Ecto neural progenitor cell (in vitro differentiated cells): ENCODE measurements at regions not wholly inside any gene's neighbourhood (a gene's known extent, or its start where the extent isn't known, plus 50 kb on each side); places are given as distances from the start of the nearest gene placed in this dataset.

ENCODE experiments used
- DNase-seq: peaks from one replicate; pipeline ENCODE4 v3.0.0-alpha.2; 2018; ENCODE audit warnings: low spot score

DNA sequence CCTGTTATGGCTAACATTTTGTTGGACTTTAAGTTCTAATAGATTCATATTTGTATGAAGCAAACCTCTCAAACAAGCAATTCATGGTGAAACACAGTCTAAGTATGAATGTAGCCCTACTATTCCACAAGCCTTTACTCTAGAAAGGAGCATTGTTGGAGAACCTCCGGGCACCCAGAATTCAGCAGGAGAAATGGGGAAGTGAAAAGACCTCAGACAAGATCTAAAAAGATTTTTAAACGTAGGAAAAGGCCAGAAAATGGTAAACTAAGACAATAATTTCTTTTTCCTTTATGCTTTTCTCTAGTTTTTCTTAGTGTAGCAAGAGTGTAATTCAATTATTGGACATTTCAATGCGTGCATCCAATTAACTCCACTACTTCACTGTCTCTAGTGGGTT lies 426.4 kb downstream of the INSC start:
- no peak for DNase-seq

DNA sequence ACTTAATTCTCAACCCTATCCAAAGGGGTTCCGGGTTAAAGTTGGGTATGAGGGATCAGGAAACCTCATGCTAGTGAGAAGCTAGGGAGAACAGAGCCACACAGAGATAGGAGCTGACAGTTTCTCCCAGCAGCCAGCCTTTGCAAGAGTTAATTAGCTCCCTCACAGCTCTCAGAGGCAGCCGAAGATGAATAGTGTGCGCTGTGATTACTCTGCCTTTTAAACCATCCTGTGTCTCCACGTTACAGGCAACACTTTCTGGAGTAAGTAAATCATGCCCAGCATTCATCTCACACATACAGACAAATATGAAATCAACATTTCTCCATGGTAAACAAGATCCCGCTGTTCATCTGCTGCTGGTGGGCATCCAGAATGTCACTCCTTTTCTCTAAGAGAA lies 429.6 kb downstream of the INSC start:
- no peak for DNase-seq

DNA sequence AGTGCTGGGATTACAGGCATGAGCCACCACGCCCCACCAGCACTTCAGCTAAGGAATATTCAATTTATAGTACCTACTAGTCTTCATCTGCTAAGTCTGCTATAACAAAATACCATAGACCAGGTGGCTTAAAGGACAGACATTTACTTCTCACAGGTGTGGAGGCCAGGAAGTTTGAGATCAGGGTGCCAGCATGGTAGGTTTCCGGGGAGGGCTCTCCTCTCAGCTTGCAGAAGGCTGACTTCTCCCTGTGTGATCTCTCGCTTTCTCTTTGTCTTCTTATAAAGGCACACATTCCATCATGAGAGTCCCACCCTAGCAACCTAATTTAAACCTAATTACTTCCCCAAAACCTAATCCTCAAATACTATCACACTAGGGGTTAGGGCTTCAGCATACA lies 433.0 kb downstream of the INSC start:
- no peak for DNase-seq

DNA sequence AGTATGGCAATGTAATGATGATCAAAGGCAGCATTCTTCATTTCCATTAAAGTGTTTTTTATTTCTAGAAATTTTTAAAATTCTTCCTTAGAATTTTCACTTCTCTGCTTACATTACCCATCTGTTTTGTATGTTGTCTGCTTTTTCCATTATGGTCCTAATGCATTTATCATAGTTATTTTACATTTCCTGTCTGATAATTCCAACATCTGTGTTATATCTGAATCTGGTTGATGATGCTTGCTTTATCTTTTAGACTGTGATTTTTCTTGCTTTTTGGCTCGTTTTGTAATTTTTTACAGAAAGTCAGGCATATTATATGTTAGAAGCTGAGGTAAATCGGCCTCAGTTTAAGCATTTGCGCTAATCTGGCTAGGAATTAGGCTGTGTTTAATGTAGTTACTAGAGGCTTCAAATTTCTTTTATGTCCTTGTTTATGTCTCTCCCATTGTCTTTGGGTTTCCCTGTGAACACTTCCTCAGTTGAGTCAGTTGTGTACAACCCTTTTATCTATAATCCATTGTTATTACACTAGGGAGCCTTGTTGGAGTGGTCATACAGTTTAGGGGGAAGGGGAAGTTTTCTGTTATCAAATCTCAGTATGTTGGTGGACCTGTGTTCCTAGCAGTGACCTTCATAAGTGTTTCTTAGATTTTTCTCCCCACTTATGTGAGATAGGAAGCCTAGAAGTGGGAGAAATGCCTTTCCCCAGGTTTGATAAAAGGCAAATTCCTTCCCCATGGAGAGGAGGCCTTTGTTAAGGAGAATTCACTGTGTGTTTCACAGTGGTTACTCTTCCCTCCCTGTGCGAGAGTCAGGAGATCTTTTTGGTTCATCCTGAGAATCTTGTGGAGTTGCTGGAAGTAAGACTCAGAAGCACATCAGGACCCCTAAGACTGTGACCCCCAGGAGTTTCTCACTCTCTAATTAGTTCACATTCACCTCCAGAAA lies 437.5 kb downstream of the INSC start:
- DNase-seq = no peak

DNA sequence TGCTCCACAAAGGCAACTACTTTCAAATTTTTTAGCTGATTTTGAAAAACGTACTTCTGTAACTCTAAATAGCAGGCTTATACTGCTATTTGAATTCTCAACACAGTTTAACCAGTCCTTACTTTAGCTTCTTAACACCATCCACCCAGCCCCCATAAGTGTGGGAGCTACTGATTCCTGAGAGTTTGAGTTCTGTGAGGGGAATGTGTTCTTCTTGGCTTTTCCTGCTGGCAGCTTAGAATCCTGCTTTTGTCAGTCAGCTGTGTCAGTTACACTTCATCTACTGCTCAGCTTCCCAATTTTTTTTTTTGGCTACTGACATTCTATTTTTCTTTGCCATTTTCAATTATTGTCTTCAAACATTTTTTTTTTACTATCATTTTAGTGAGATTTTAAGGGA lies 440.4 kb downstream of the INSC start:
- DNase-seq = no peak

DNA sequence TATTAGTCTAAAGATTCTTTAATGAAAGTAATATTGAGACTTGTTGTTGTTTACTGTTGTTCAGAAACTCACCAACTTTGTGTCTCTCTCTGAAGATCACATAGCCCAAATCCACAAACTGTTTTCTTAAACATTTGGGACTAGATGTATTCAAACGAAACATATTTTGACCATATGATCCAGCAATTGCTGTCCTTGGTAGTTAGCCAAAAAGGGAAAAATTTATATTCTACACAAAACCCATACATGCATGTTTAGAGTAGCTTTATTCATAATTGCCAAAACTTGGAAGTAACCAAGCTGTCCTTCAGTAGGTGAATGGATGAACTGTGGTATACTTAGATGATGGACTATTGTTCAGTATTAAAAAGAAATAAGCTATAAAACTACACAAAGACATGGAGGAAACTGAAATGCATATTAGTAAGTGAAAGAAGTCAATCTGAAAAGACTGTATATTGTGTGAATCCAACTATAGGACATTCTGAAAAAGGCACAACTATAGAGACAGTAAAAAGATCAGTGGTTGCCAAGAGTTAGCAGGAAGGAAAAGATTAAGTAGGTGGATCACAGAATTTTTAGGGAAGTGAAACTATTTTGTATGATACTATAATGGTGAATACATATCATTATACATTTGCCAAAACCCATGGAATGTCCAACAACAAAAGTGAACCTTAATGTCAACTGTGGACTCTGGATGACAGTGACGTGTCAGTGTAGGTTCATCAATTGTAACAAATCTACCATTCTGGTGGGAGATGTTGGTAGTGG lies 442.9 kb downstream of the INSC start:
- DNase-seq = no peak

DNA sequence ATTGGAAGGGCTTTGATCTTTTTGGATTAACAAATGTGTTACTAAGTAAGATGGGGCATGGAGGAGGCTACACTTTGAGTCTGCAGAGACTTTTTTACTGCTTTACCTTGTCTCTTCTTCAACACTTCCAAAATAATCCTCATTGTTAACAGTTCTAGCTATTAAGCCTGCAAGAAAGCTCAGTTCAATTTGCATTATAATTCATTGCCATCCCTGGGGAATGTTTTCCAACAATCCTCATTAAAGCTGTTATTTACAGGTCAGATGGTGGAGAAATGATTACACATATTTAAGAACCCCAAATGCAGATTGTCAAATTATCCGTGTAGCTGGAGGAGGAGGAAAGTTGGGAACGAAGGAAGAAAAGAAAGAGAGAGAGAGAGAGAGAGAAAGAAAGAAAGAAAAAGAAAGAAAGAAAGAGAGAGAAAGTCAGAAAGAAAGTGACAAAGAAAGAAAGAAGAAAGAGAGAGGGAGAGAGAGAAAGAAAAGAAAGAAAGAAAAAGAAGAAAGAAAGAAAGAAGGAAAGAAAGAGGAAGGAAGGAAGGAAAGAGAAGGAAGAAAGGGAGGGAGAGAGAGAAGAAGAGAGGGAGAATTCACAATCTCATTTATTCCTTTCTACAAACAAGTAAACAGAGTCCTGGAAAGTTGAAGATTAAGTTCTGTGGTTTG lies 443.9 kb downstream of the INSC start:
- no peak for DNase-seq

DNA sequence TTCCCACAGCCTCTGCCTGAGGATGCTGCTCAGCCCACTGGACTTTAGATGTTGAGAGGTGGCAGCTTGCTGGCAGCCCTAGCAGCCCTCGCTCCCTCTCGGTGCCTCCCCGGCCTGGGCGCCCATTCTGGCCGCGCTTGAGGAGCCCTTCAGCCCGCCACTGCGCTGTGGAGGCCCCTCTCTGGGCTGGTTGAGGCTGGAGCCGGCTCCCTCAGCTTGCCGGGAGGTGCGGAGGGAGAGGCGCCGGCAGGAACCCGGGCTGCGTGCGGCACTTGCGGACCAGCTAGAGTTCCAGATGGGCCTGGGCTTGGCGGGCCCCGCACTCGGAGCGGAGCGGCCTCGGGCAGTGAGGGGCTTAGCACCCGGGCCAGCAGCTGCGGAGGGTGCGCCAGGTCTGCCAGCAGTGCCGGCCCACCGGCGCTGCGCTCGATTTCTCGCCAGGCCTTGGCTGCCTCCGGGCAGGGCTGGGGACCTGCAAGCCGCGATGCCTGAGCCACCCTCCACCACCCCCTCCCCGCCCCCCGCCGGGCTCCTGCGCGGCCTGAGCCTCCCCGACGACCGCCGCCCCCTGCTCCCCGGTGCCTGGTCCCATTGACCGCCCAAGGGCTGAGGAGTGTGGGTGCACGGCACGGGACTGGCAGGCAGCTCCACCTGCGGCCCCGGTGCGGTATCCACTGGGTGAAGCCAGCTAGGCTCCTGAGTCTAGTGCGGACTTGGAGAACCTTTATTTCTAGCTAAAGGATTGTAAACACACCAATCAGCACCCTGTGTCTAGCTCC lies 446.2 kb downstream of the INSC start:
- DNase-seq = no peak

DNA sequence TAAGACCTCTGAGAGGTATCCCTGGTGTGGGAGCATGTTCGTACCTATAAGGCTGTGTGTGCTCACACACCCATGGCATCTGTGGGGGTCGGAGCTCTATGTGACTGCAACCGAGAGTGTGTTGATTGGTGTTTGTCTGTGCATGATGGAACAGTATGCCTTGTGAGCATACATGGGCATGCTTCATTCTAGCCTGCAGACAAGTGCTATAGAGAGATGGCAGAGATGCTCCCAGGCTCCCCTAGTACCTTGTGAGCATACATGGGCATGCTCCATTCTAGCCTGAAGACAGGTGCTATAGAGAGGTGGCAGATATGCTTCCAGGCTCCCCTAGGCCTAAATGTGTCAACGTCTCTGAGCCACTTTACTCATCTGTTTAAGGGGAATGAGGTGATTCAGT lies 447.5 kb downstream of the INSC start:
- no peak for DNase-seq

DNA sequence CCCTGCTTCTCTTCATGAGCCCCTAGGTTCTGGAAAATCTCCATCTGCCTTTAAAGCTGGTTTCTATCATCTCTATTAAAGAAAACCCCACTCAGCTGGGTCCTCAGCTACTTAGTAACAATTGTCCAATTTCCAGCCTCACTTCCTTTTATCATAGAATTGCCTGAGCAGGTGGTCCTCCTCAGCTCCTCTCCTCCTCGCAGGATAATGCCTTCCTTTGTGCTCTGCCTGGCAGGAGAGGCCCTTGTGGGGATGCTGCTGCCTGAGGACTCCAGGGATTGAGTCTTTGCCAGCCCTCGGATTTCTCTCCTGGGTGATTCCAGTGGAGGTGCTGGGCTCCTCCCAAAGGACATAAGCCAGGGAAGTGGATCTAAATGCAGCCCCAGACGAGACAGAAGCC lies 448.3 kb downstream of the INSC start:
- no peak for DNase-seq

DNA sequence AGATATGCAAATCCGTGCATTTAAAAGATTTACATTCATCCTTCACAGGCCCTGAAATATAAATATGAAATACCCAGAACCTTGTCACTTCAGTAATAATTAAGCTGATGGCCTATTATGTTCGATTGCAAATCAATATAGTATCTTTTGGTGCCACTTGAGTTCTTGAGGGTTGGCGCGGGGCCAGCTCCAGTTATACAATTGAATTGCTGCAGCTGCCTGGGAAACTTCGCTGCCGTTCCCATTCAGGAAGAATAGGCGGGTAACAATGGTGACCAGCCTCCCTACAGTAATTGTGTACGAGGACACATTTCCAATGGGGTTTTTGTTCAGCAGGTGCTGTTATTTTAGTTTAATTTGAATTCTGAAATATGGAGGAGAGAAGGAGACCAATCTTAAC lies 451.2 kb downstream of the INSC start:
- DNase-seq = no peak

DNA sequence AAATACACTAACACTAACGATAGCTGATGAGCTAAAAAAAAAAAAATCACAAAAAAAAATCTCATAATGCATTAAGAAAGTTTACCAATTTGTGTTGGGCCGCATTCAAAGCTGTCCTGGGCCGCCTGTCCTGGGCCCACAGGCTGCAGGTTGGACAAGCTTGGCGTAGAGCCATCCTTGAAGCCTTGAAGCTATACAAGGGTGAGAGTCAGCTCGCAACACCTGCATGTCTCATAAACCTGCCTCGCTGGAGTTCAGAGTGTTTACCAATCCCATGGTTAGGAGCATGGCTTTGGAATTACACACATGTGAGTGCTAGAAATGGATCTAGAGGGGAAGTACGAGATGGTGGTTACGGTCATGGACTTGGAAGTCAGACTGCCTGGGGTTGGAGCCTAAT lies 453.7 kb downstream of the INSC start:
- no peak for DNase-seq

DNA sequence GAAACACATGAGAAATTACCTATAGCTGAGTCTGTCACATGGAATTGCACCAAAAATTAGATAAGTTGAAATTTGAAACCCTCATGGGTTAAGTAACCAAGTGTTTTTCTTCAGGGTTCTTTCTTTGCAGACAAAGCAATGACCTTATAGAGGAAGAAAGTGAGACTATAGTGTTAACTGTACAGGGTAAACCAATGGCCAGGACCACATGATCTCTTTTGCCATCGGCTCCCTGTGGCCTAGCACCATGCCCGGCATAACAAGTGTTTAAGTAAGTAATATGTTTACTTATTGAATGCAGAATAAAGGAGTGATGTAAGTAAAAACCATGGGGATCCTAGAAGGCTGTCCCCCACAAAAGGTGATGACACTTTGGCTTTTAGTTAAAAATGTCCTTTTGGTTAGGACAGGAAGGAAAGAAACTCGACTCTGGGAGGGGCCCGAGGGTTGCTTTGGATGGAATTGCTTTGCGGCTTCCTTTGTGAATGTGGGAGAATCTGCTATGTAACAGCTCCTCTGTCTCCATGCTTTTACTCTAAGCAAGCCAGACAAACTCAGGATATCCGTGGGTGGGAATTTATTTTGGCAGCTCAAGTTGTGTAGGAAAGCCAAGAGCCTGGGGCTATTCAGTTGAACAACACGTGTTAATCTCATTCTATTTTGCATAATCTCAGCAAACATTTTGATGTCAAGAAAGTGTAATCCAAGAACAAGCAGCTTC lies 454.7 kb downstream of the INSC start:
- DNase-seq = no peak

DNA sequence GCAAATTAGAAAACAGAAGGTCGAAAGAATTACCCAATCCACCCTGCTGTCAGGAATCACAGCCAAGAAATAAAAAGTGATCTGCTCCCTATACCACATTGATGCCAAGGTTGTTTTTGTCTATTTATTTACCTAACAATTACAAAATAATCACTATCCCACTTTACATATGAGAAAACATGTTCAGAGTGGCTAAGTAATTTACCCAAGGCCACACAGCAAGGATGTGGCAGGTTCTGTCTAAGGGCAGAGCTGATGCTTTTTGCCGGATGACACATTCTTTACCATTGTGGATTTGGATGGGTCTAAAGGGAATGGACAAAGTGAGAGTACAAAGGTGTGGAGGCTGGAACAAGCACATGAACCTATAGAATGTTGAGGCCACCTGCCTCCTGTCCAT lies 460.7 kb downstream of the INSC start:
- DNase-seq = no peak

DNA sequence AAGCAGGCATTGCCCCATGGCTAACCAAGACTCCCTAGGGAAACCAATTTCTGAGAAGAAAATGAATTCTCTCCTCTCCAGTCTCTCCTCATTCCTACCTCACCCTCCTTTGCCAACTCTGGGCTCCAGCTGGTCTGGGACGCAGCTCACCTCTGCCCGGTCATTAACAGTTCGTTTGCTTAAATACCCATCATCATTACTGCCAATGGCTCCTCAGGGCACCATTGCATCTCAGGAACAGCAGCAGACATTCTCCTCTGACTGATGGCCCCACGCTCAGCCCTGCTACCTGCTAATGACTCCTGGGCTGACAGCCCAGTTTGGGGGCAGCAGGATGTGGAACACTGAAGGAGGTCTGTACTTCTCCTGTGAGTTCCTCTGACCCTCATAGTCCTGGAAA lies 462.0 kb downstream of the INSC start:
- no peak for DNase-seq

DNA sequence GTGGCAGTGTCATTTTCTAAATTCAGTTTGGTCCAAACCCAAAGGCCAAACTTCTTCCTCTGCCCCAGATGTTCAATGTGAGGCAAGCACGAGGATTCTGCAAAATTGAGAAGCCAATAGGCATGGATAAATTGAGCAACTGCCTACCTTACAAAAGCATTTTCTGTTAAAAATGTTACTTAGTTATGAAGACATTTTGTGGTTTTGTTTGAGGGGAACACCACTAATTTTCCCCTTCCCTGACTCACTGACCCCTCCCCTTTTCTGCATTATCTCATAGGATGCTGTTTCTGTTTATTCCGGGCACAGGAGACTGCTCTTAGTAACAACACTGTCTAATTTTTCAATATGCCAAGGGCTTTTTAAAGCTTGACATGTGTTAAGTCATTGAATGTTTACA lies 462.8 kb downstream of the INSC start:
- DNase-seq = no peak

DNA sequence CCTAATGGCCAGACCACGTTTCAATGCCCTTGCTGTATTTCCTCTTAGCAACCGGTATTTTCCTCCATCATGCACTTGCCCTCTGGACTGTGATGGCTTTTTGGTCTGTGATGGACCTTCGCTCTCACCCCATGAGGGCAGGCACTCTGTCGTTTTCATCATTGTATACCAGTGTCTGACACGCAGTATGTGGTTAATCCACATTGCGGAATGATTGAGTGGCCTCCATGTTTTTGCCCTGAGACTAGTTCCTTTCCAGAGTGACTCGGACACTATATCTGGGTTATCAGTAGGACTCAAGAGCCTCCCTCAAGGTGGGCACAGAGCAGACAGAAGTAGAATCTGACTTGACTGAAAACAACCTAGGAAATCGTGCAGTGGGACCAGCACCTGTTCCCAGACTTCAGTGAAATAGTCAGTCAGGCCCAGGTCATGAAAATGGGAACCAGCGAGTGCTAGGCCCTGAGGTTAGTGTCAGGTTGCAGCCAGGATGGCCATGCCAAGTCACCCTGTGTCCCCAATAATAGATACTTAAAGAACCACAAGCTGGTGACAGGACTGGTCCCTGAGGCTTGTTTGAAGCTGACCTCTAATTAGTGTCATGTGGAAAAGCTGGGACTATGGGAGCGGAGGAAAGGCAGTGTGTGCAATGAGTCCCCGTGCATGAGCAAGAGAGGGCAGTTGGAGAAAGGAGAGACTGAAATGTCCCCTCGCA lies 464.7 kb downstream of the INSC start:
- no peak for DNase-seq

DNA sequence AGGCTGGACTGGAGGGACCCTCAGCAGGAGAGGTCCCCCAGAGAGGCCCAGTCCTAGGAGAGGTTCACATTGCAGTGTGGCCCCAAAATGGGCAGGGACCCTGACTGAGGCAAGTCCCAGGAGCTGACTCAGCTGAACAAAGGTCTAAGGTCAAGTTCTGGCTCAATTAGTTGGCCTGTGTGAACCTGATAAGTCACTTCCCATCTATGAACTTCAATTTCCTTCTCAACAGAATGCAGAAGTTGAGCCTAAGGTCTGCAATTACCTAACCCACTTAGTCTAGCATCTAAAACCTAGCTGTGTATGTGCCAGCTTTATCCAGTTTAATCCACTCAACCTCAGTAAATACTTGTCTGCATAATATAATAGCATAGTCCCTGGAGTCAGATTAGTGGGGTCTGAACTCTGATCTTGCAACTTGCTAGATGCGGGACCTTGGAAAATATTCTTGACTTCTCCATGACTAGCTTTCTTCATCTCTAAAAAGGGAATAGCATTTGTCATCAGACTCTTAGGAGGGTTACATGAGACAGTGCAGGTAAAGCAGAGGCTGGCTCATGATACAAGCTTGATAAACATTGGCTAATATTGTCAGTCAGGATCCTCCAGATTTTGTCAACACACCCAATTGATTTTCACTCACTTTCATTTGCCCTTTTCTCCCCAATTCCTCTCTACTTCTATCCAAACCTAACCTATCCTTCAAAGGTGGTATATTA lies 465.5 kb downstream of the INSC start:
- no peak for DNase-seq

DNA sequence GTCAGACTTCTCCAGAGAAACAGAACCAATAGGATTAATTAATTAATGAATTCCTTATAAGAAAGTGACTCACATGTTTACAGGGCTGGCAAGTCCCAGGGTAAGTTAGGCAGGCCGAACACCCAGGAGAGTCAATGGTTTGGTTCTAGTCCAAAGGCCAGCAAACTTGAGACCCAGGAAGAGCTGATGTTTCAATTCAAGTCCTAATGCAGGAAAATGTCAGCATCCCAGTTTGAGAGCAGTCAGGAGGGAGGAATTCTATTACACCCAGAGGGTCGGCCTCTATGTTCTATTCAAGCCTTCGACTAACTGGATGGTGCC lies 466.0 kb downstream of the INSC start:
- no peak for DNase-seq

DNA sequence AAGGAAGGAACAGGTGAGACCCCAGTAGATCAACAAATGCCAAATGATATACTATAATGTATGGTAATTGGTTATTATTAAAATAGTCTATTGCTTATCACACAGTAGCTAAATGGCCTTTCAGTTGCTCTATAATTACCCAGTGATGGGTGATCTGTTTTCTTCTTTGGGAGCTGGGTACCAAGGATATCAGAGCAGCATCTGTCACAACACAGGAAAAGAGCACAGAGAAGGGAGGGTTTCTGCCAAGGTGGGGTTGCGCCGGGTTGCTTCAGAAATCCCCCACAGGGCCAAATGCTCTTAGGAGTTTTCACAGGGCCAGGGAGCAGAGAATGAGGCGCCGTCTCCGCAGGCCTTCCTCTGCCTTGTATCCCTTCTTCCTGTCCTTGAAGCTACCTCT lies 469.4 kb downstream of the INSC start:
- DNase-seq = no peak
